ENCODE measurements at regions not wholly inside any gene's neighbourhood (a gene's known extent, or its start where the extent isn't known, plus 50 kb on each side); places are given as distances from the start of the nearest gene placed in this dataset.

DNA sequence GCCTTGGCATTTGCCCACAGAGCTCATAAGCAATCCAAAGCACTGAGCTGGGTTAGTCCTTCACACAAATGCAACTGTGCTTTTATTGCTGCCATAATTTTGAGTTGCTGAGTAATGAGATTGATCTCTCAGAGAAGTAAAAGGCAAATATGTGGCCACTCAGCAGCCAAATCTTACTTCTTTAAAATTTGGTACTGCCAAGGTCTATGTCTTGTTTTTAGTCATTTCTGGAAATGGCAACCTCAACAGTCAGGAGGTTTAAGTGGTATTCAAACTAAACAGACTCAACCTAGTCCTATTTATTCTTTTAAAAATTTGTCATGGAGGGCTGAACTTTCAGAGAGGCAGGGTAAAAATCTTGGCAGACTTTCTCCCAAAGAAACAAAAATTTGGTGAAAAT, 216.4 kb upstream of the GJB5 start:
- DNase-seq (ENCODE audit: low read depth): no peak
- H3K4me3 ChIP-seq (ENCODE audit: low read depth, low read length): no peak overlapping the region
- TF ChIP-seq CTCF (IDR thresholded peaks at IDR 0.05; ENCODE audit: insufficient read depth, low read depth, low read length): no peak

GRCh38 chr1:34547046-34547674, 207.7 kb upstream of the GJB5 start:
- peak; percentile 1 for DNase-seq (ENCODE audit: low read depth)
- no peak for TF ChIP-seq CTCF (IDR thresholded peaks at IDR 0.05; ENCODE audit: insufficient read depth, low read depth, low read length)
- no peak overlapping the region for H3K4me3 ChIP-seq (ENCODE audit: low read depth, low read length)

DNA sequence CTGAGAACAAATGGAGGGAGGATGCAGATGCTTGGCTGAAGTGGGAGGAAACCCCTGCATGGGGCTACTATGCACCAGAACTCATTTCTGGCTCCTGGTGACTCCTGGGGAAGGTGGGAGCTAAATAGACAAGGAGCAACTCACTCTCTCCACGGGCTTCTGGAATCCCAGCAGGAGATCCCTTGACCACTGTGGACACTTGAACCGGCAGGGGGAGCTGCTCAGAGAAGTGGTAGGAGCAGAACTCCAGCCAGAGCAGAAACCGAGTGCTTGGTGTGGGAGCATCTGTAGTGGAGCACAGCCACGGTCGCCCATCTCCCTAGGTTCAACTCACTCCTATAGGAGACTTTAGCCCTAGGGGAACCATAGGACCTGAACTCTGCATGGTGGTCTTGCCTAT, 205.6 kb upstream of the GJB5 start:
- DNase-seq (ENCODE audit: low read depth): no peak
- TF ChIP-seq CTCF (IDR thresholded peaks at IDR 0.05; ENCODE audit: insufficient read depth, low read depth, low read length): no peak
- no peak overlapping the region for H3K4me3 ChIP-seq (ENCODE audit: low read depth, low read length)

DNA sequence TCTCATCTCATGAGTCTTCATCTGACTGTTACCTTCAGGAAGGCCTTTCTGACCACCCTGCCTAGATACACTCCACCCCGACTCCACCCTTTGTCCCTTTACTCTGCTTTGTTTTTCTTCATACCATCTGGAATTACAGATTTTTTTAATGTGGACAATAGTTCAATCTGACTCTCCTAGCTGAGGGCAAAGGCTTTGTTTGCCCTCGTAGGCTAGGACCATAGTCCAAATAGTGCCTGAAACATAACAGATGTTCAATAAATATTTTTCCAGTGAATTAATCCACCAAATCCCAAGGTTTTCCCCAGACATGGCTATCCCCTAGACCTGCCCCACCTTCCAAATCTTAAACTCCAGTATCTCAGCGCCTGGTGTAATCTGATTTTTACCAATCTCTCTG, 176.5 kb upstream of the GJB5 start:
- TF ChIP-seq CTCF (IDR thresholded peaks at IDR 0.05; ENCODE audit: insufficient read depth, low read depth, low read length): no peak
- no peak for DNase-seq (ENCODE audit: low read depth)
- H3K4me3 ChIP-seq (ENCODE audit: low read depth, low read length): no peak overlapping the region

- TF ChIP-seq CTCF (IDR thresholded peaks at IDR 0.05; ENCODE audit: insufficient read depth, low read depth, low read length): no peak
Measured at GRCh38 chr1:34582356-34582755, 172.5 kb upstream of the GJB5 start.

GRCh38 chr1:34587761-34588160, 167.1 kb upstream of the GJB5 start:
- no peak overlapping the region for H3K4me3 ChIP-seq (ENCODE audit: low read depth, low read length)
- DNase-seq (ENCODE audit: low read depth): no peak
- no peak for TF ChIP-seq CTCF (IDR thresholded peaks at IDR 0.05; ENCODE audit: insufficient read depth, low read depth, low read length)

More at GRCh38 chr1:34582356-34582755, 172.5 kb upstream of the GJB5 start:
- DNase-seq (ENCODE audit: low read depth): no peak
- no peak overlapping the region for H3K4me3 ChIP-seq (ENCODE audit: low read depth, low read length)

- H3K4me3 ChIP-seq (ENCODE audit: low read depth, low read length): no peak overlapping the region
- no peak for DNase-seq (ENCODE audit: low read depth)
- no peak for TF ChIP-seq CTCF (IDR thresholded peaks at IDR 0.05; ENCODE audit: insufficient read depth, low read depth, low read length)
Measured at GRCh38 chr1:34590211-34590623, 164.6 kb upstream of the GJB5 start.

All from fibroblast of villous mesenchyme (primary cell).